ENCODE measurements at regions not wholly inside any gene's neighbourhood (a gene's known extent, or its start where the extent isn't known, plus 50 kb on each side); places are given as distances from the start of the nearest gene placed in this dataset.
A peak's percentile ranks its signal among the peaks of the same experiment; 100 is the strongest.
"Not testable (repeated sequence)": the region's sequence is repeated elsewhere in the genome, so short reads cannot be mapped to it uniquely, and the experiment has no call there.

GRCh38 chr1:199221371-199222150, 582.7 kb downstream of the PTPRC start:
- no peak for DNase-seq (ENCODE audit: low read depth, low spot score)
- Histone ChIP-seq H3K4me1 (ENCODE audit: control insufficient read depth, insufficient read depth, low read length) (no peaks in the 10 kb centered on the region), H3K27ac (ENCODE audit: low read length) (no peak overlapping the region), H3K36me3 (ENCODE audit: control insufficient read depth, insufficient read depth, low read length) (no peaks in the 10 kb centered on the region), H3K27me3 (ENCODE audit: control insufficient read depth, insufficient read depth, low read length) (no peaks in the 10 kb centered on the region), H3K9me3 (ENCODE audit: control insufficient read depth, insufficient read depth, low read length) (no peaks in the 10 kb centered on the region), H3K4me3 (ENCODE audit: low read length) (no peak overlapping the region)
- no CpG with 5 or more reads among the region's 4 CpGs for whole genome bisulfite sequencing (ENCODE audit: insufficient coverage, insufficient read length)

GRCh38 chr1:199223936-199224335, 585.1 kb downstream of the PTPRC start:
- no peaks in the 10 kb centered on the region for H3K4me1 ChIP-seq (ENCODE audit: control insufficient read depth, insufficient read depth, low read length)
- H3K4me3 ChIP-seq (ENCODE audit: low read length) = no peak overlapping the region

GRCh38 chr1:199226163-199226562, 587.3 kb downstream of the PTPRC start:
- no peak overlapping the region for H3K4me3 ChIP-seq (ENCODE audit: low read length)
- no peaks in the 10 kb centered on the region for H3K4me1 ChIP-seq (ENCODE audit: control insufficient read depth, insufficient read depth, low read length)
- DNase-seq (ENCODE audit: low read depth, low spot score) = no peak
- no CpG with 5 or more reads among the region's 2 CpGs for WGBS (ENCODE audit: insufficient coverage, insufficient read length)
- H3K36me3 ChIP-seq (ENCODE audit: control insufficient read depth, insufficient read depth, low read length) = no peaks in the 10 kb centered on the region
- no peak overlapping the region for H3K27ac ChIP-seq (ENCODE audit: low read length)
- no peaks in the 10 kb centered on the region for H3K27me3 ChIP-seq (ENCODE audit: control insufficient read depth, insufficient read depth, low read length)
- no peaks in the 10 kb centered on the region for H3K9me3 ChIP-seq (ENCODE audit: control insufficient read depth, insufficient read depth, low read length)

More at GRCh38 chr1:199223936-199224335, 585.1 kb downstream of the PTPRC start:
- no peaks in the 10 kb centered on the region for H3K27me3 ChIP-seq (ENCODE audit: control insufficient read depth, insufficient read depth, low read length)
- H3K36me3 ChIP-seq (ENCODE audit: control insufficient read depth, insufficient read depth, low read length) = no peaks in the 10 kb centered on the region
- no peaks in the 10 kb centered on the region for H3K9me3 ChIP-seq (ENCODE audit: control insufficient read depth, insufficient read depth, low read length)
- H3K27ac ChIP-seq (ENCODE audit: low read length) = no peak overlapping the region
- DNase-seq (ENCODE audit: low read depth, low spot score) = no peak
- no CpG with 5 or more reads among the region's 3 CpGs for WGBS (ENCODE audit: insufficient coverage, insufficient read length)

DNA sequence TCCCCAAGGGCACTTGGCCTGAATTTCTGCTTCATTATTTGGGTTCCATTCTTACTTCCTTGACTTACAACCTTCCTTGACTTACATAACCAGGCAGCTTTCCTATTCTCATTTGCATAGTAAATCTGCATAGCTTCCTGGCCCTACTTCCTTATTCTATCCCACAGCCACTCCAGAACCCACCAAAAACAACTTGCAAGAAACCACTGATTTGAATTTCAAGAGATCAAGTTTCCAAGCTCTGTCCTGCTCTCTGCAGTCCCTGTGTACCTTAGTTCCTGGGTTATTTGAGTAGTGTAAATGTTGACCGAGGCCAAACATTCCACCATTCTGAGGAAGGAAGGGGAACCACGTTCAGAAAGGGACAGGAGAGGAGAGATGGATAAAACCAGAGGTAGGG, 603.3 kb downstream of the PTPRC start:
- WGBS (ENCODE audit: insufficient coverage, insufficient read length) = no CpG with 5 or more reads among the region's 2 CpGs
- no peak for DNase-seq (ENCODE audit: low read depth, low spot score)
- Histone ChIP-seq H3K4me1 (ENCODE audit: control insufficient read depth, insufficient read depth, low read length) (no peaks in the 10 kb centered on the region), H3K36me3 (ENCODE audit: control insufficient read depth, insufficient read depth, low read length) (no peaks in the 10 kb centered on the region), H3K27me3 (ENCODE audit: control insufficient read depth, insufficient read depth, low read length) (no peaks in the 10 kb centered on the region), H3K9me3 (ENCODE audit: control insufficient read depth, insufficient read depth, low read length) (no peaks in the 10 kb centered on the region), H3K4me3 (ENCODE audit: low read length) (no peak overlapping the region), H3K27ac (ENCODE audit: low read length) (no peak overlapping the region)

- Histone ChIP-seq H3K27me3 (ENCODE audit: control insufficient read depth, insufficient read depth, low read length) (no peaks in the 10 kb centered on the region), H3K4me3 (ENCODE audit: low read length) (no peak overlapping the region), H3K27ac (ENCODE audit: low read length) (no peak overlapping the region), H3K36me3 (ENCODE audit: control insufficient read depth, insufficient read depth, low read length) (no peaks in the 10 kb centered on the region), H3K9me3 (ENCODE audit: control insufficient read depth, insufficient read depth, low read length) (no peaks in the 10 kb centered on the region), H3K4me1 (ENCODE audit: control insufficient read depth, insufficient read depth, low read length) (no peaks in the 10 kb centered on the region)
- WGBS (ENCODE audit: insufficient coverage, insufficient read length) = no CpG with 5 or more reads among the region's 2 CpGs
- DNase-seq (ENCODE audit: low read depth, low spot score) = no peak
These were observed 603.8 kb downstream of the PTPRC start for GRCh38 chr1:199242601-199243000.

GRCh38 chr1:199243423-199244061, 604.7 kb downstream of the PTPRC start:
- no peaks in the 10 kb centered on the region for H3K27me3 ChIP-seq (ENCODE audit: control insufficient read depth, insufficient read depth, low read length)
- peak; percentile 48 for DNase-seq (ENCODE audit: low read depth, low spot score)
- H3K4me1 ChIP-seq (ENCODE audit: control insufficient read depth, insufficient read depth, low read length) = no peaks in the 10 kb centered on the region
- no peak overlapping the region for H3K4me3 ChIP-seq (ENCODE audit: low read length)
- no peaks in the 10 kb centered on the region for H3K36me3 ChIP-seq (ENCODE audit: control insufficient read depth, insufficient read depth, low read length)
- H3K9me3 ChIP-seq (ENCODE audit: control insufficient read depth, insufficient read depth, low read length) = no peaks in the 10 kb centered on the region
- no peak overlapping the region for H3K27ac ChIP-seq (ENCODE audit: low read length)
- no CpG with 5 or more reads among the region's 11 CpGs for WGBS (ENCODE audit: insufficient coverage, insufficient read length)

- DNase-seq (ENCODE audit: low read depth, low spot score) = no peak
- H3K4me1 ChIP-seq (ENCODE audit: control insufficient read depth, insufficient read depth, low read length) = no peaks in the 10 kb centered on the region
- H3K27me3 ChIP-seq (ENCODE audit: control insufficient read depth, insufficient read depth, low read length) = no peaks in the 10 kb centered on the region
- no peak overlapping the region for H3K4me3 ChIP-seq (ENCODE audit: low read length)
- H3K36me3 ChIP-seq (ENCODE audit: control insufficient read depth, insufficient read depth, low read length) = no peaks in the 10 kb centered on the region
- H3K9me3 ChIP-seq (ENCODE audit: control insufficient read depth, insufficient read depth, low read length) = no peaks in the 10 kb centered on the region
- H3K27ac ChIP-seq (ENCODE audit: low read length) = no peak overlapping the region
- WGBS (ENCODE audit: insufficient coverage, insufficient read length) = no CpG with 5 or more reads among the region's 3 CpGs
These were observed 607.1 kb downstream of the PTPRC start for GRCh38 chr1:199245946-199246345.

GRCh38 chr1:199246716-199247115, 607.9 kb downstream of the PTPRC start:
- Histone ChIP-seq H3K4me3 (ENCODE audit: low read length) (no peak overlapping the region), H3K27ac (ENCODE audit: low read length) (no peak overlapping the region), H3K27me3 (ENCODE audit: control insufficient read depth, insufficient read depth, low read length) (no peaks in the 10 kb centered on the region), H3K4me1 (ENCODE audit: control insufficient read depth, insufficient read depth, low read length) (no peaks in the 10 kb centered on the region), H3K36me3 (ENCODE audit: control insufficient read depth, insufficient read depth, low read length) (no peaks in the 10 kb centered on the region), H3K9me3 (ENCODE audit: control insufficient read depth, insufficient read depth, low read length) (no peaks in the 10 kb centered on the region)
- DNase-seq (ENCODE audit: low read depth, low spot score) = no peak
- no CpG with 5 or more reads among the region's 3 CpGs for WGBS (ENCODE audit: insufficient coverage, insufficient read length)

DNA sequence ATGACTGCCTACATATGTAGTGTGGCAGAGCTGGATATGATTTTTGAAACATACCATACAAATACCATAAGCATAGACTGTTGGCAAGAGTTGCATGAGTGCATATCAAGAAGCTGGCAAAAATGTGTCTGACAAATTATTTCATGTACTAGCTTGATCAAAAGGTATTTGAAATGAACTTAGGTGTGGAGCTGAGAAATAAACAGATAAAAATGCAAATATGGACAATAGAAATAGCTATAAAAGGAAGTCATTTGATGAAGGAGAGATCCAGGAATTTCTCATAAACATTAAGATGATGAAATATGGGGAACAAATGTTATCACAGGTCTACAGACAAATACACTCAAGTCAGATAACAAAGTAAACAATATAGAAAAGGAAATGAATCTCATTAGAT, 609.1 kb downstream of the PTPRC start:
- H3K4me3 ChIP-seq (ENCODE audit: low read length) = no peak overlapping the region
- H3K4me1 ChIP-seq (ENCODE audit: control insufficient read depth, insufficient read depth, low read length) = no peaks in the 10 kb centered on the region
- DNase-seq (ENCODE audit: low read depth, low spot score) = no peak
- H3K27me3 ChIP-seq (ENCODE audit: control insufficient read depth, insufficient read depth, low read length) = no peaks in the 10 kb centered on the region
- no peak overlapping the region for H3K27ac ChIP-seq (ENCODE audit: low read length)
- no peaks in the 10 kb centered on the region for H3K9me3 ChIP-seq (ENCODE audit: control insufficient read depth, insufficient read depth, low read length)
- H3K36me3 ChIP-seq (ENCODE audit: control insufficient read depth, insufficient read depth, low read length) = no peaks in the 10 kb centered on the region

DNA sequence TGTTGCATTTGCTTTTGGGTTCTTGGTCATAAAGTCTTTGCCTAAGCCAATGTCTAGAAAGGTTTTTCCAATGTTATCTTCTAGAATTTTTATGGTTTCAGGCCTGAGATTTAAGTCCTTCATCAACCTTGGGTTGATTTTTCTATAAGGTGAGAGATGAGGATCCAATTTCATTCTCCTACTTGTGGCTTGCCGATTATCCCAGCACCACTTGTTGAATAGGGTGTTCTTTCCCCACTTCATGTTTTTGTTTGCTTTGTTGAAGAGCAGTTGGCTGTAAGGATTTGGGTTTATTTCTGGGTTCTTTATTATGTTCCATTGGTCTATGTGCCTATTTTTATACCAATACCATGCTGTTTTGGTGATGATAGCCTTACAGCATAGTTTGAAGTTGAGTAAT, 615.2 kb downstream of the PTPRC start:
- H3K9me3 ChIP-seq (ENCODE audit: control insufficient read depth, insufficient read depth, low read length); H3K27ac ChIP-seq (ENCODE audit: low read length); H3K4me1 ChIP-seq (ENCODE audit: control insufficient read depth, insufficient read depth, low read length); H3K27me3 ChIP-seq (ENCODE audit: control insufficient read depth, insufficient read depth, low read length); H3K4me3 ChIP-seq (ENCODE audit: low read length); H3K36me3 ChIP-seq (ENCODE audit: control insufficient read depth, insufficient read depth, low read length); DNase-seq (ENCODE audit: low read depth, low spot score): not testable (repeated sequence)
- no CpG with 5 or more reads among the region's 1 CpG for WGBS (ENCODE audit: insufficient coverage, insufficient read length)

DNA sequence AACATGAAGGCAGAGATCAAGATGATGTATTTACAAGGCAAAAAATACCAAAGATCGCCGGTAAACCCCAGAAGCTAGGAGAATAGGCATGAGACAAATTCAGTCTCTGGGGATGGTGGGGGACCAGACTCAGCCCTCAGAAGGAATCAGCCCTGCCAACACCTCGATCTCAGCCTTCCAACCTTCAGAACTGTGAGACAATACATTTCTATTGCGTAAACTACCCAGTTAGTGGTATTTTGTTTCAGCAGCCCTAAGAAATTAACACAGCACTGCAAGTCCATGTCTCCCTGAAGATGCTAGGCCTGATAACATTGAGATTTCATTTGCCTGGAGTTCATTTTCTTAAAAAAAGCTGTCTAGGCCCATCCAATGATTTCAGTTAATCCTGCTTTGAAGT, 622.5 kb downstream of the PTPRC start:
- Histone ChIP-seq H3K9me3 (ENCODE audit: control insufficient read depth, insufficient read depth, low read length) (no peaks in the 10 kb centered on the region), H3K4me3 (ENCODE audit: low read length) (no peak overlapping the region), H3K36me3 (ENCODE audit: control insufficient read depth, insufficient read depth, low read length) (no peaks in the 10 kb centered on the region), H3K27me3 (ENCODE audit: control insufficient read depth, insufficient read depth, low read length) (no peaks in the 10 kb centered on the region), H3K4me1 (ENCODE audit: control insufficient read depth, insufficient read depth, low read length) (no peaks in the 10 kb centered on the region), H3K27ac (ENCODE audit: low read length) (no peak overlapping the region)
- DNase-seq (ENCODE audit: low read depth, low spot score) = no peak
- no CpG with 5 or more reads among the region's 4 CpGs for WGBS (ENCODE audit: insufficient coverage, insufficient read length)
